ENCODE measurements at regions not wholly inside any gene's neighbourhood (a gene's known extent, or its start where the extent isn't known, plus 50 kb on each side); places are given as distances from the start of the nearest gene placed in this dataset.

DNA sequence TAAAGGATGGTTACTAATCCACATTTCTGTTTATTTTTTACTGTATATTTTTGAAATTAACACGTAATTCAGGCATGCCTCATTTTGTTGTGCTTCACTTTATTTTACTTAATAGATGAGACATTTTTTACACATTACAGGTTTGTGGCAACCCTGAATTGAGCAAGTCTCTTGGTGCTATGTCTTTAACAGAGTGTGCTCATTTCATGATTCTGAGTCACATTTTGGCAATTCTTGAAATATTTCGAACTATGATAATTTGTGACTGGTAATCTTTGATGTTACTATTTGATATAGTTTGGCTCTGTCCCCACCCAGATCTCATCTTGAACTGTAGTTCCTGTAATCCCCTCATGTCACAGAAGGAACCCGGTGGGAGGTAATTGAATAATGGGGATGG lies 1120.5 kb upstream of the FLRT2 start:
- CTCF ChIA-PET = no interaction called here
- no peak overlapping the region for H3K9ac ChIP-seq (replicated peaks; ENCODE audit: extremely low read depth, insufficient read depth, low read length)
- DNase-seq (ENCODE audit: low read depth, low spot score) = no peak
- dilution Hi-C loops (cut with MboI; ENCODE audit: extremely low pct_ligation_motif_present, low sequenced_read_pairs) (no loop called here), intact Hi-C loops (cut with micrococcal nuclease) (no loop called here)
- BruUV-seq (replicated peaks) = no TSS peak
- H3K4me1 ChIP-seq (ENCODE audit: control insufficient read depth, extremely low read depth, insufficient read depth, low read length) = no peaks in the 10 kb centered on the region
- no peak for TF ChIP-seq GATA2 (IDR thresholded peaks at IDR 0.05; ENCODE audit: insufficient read depth, insufficient read length, low read depth, low read length)
- TF ChIP-seq JUN (IDR thresholded peaks at IDR 0.05; ENCODE audit: borderline replicate concordance, insufficient read depth, insufficient read length, low read depth) = no peak
- no peak for TF ChIP-seq MYC (IDR thresholded peaks at IDR 0.05; ENCODE audit: low read depth, low read length)
- no peak for TF ChIP-seq FOS (IDR thresholded peaks at IDR 0.05; ENCODE audit: borderline replicate concordance, insufficient read depth, low read length)
- TF ChIP-seq, protein P1, sequence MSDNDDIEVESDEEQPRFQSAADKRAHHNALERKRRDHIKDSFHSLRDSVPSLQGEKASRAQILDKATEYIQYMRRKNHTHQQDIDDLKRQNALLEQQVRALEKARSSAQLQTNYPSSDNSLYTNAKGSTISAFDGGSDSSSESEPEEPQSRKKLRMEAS (IDR thresholded peaks at IDR 0.05; ENCODE audit: insufficient read depth, insufficient read length) = no peak
- no peak for TF ChIP-seq POLR2AphosphoS5 (IDR thresholded peaks at IDR 0.05; ENCODE audit: insufficient read depth, low read depth, low read length)
- TF ChIP-seq, protein P2, sequence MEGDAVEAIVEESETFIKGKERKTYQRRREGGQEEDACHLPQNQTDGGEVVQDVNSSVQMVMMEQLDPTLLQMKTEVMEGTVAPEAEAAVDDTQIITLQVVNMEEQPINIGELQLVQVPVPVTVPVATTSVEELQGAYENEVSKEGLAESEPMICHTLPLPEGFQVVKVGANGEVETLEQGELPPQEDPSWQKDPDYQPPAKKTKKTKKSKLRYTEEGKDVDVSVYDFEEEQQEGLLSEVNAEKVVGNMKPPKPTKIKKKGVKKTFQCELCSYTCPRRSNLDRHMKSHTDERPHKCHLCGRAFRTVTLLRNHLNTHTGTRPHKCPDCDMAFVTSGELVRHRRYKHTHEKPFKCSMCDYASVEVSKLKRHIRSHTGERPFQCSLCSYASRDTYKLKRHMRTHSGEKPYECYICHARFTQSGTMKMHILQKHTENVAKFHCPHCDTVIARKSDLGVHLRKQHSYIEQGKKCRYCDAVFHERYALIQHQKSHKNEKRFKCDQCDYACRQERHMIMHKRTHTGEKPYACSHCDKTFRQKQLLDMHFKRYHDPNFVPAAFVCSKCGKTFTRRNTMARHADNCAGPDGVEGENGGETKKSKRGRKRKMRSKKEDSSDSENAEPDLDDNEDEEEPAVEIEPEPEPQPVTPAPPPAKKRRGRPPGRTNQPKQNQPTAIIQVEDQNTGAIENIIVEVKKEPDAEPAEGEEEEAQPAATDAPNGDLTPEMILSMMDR (IDR thresholded peaks at IDR 0.05; ENCODE audit: extremely low read depth in 1 of 2, insufficient read depth in 1 of 2, low read depth in 1 of 2, low read length in 2 of 2) = no peak
- no peak for TF ChIP-seq EZH2 (IDR thresholded peaks at IDR 0.05; ENCODE audit: borderline replicate concordance, low read depth, low read length, severe bottlenecking)
- TF ChIP-seq POLR2A (IDR thresholded peaks at IDR 0.05; ENCODE audit: low read depth, low read length) = no peak
- H4K20me1 ChIP-seq (replicated peaks; ENCODE audit: control insufficient read depth, extremely low read depth, insufficient read depth, low read length) = no peaks in the 10 kb centered on the region
- H3K4me2 ChIP-seq (ENCODE audit: insufficient read depth, low read length) = no peak overlapping the region
- no peak overlapping the region for H3K4me3 ChIP-seq (replicated peaks in 1 of 3; ENCODE audit: insufficient read depth in 1 of 3, low read depth in 1 of 3, low read length in 3 of 3)
- H3K9me1 ChIP-seq (replicated peaks; ENCODE audit: control insufficient read depth, extremely low read depth, insufficient read depth, low read length) = no peaks in the 10 kb centered on the region
- no peak for FAIRE-seq
- POLR2A ChIA-PET = no interaction called here
- no peaks in the 10 kb centered on the region for H3K27me3 ChIP-seq (ENCODE audit: control insufficient read depth in 2 of 2, insufficient read depth in 2 of 2, low read length in 2 of 2)
- no peaks in the 10 kb centered on the region for H3K79me2 ChIP-seq (ENCODE audit: control insufficient read depth, insufficient read depth, low read length)
- H2AFZ ChIP-seq (ENCODE audit: low read depth, low read length) = no peak overlapping the region
- H3K36me3 ChIP-seq (ENCODE audit: control insufficient read depth in 2 of 2, extremely low read depth in 1 of 2, insufficient read depth in 2 of 2, low read length in 2 of 2) = no peaks in the 10 kb centered on the region
- no peaks in the 10 kb centered on the region for H3K9me3 ChIP-seq (replicated peaks; ENCODE audit: control insufficient read depth, insufficient read depth, low read length)
- H3K27ac ChIP-seq (ENCODE audit: insufficient read depth, low read depth, low read length) = no peak overlapping the region
